ENCODE measurements at regions not wholly inside any gene's neighbourhood (a gene's known extent, or its start where the extent isn't known, plus 50 kb on each side); places are given as distances from the start of the nearest gene placed in this dataset.

GRCh38 chr11:80843266-80843974 is 1402.6 kb upstream of the TENM4 start:
- Histone ChIP-seq H3K27ac (ENCODE audit: low read length) (no peak overlapping the region), H3F3A (ENCODE audit: low read length, unreplicated experiment) (no peaks in the 10 kb centered on the region), H3K9me2 (replicated peaks; ENCODE audit: low read length) (no peaks in the 10 kb centered on the region), H3K27me3 (ENCODE audit: low read length) (no peaks in the 10 kb centered on the region), H2AFZ (ENCODE audit: low read length) (no peak overlapping the region), H3K9me3 (ENCODE audit: low read length) (0 out of 2 replicates have a peak, but pooled peaks cover 5% of the 10 kb centered on the region), H3K36me3 (ENCODE audit: low read depth, low read length) (no peaks in the 10 kb centered on the region), H4K20me1 (ENCODE audit: low read length) (no peaks in the 10 kb centered on the region), H3K79me2 (ENCODE audit: low read length) (no peaks in the 10 kb centered on the region), H3K4me1 (ENCODE audit: insufficient read depth, low read length) (no peaks in the 10 kb centered on the region), H3K4me2 (ENCODE audit: low read length) (no peak overlapping the region), H3K9ac (ENCODE audit: low read length) (no peak overlapping the region), H3K4me3 (ENCODE audit: low read length) (no peak overlapping the region)
- no TSS peak for BruUV-seq (replicated peaks)
- DNase-seq, result no peak
- ATAC-seq, result no peak
- intact Hi-C loops (cut with micrococcal nuclease), result no loop called here
- TF ChIP-seq CTCF (conservative IDR thresholded peaks at IDR 0.05; ENCODE audit: low read depth, low read length) (no peak), EZH2 (IDR thresholded peaks at IDR 0.05; ENCODE audit: low read length, unreplicated experiment) (no peak), EZH2phosphoT487 (IDR thresholded peaks at IDR 0.05; ENCODE audit: borderline replicate concordance, low read length) (no peak)
- POLR2A ChIA-PET (ENCODE audit: unreplicated experiment), result no interaction called here
- CTCF ChIA-PET, result no interaction called here

GRCh38 chr11:80842246-80842645 is 1401.4 kb upstream of the TENM4 start:
- no peaks in the 10 kb centered on the region for H3K9me2 ChIP-seq (replicated peaks; ENCODE audit: low read length)
- no peak overlapping the region for H3K9ac ChIP-seq (ENCODE audit: low read length)
- ChIA-PET POLR2A (ENCODE audit: unreplicated experiment) (no interaction called here), CTCF (no interaction called here)
- ATAC-seq (no peak), DNase-seq (no peak)
- H3F3A ChIP-seq (ENCODE audit: low read length, unreplicated experiment), result no peaks in the 10 kb centered on the region
- H3K9me3 ChIP-seq (ENCODE audit: low read length), result 0 out of 2 replicates have a peak, but pooled peaks cover 5% of the 10 kb centered on the region
- no peak overlapping the region for H3K27ac ChIP-seq (ENCODE audit: low read length)
- no peak for TF ChIP-seq EZH2phosphoT487 (IDR thresholded peaks at IDR 0.05; ENCODE audit: borderline replicate concordance, low read length)
- no peak for TF ChIP-seq EZH2 (IDR thresholded peaks at IDR 0.05; ENCODE audit: low read length, unreplicated experiment)
- TF ChIP-seq CTCF (conservative IDR thresholded peaks at IDR 0.05; ENCODE audit: low read depth, low read length), result no peak
- no peak overlapping the region for H2AFZ ChIP-seq (ENCODE audit: low read length)
- no peaks in the 10 kb centered on the region for H3K36me3 ChIP-seq (ENCODE audit: low read depth, low read length)
- intact Hi-C loops (cut with micrococcal nuclease), result no loop called here
- H3K79me2 ChIP-seq (ENCODE audit: low read length), result no peaks in the 10 kb centered on the region
- no peaks in the 10 kb centered on the region for H3K4me1 ChIP-seq (ENCODE audit: insufficient read depth, low read length)
- no peak overlapping the region for H3K4me3 ChIP-seq (ENCODE audit: low read length)
- H3K27me3 ChIP-seq (ENCODE audit: low read length), result no peaks in the 10 kb centered on the region
- H4K20me1 ChIP-seq (ENCODE audit: low read length), result no peaks in the 10 kb centered on the region
- BruUV-seq (replicated peaks), result no TSS peak
- H3K4me2 ChIP-seq (ENCODE audit: low read length), result no peak overlapping the region

GRCh38 chr11:80841675-80842074 is 1400.8 kb upstream of the TENM4 start:
- POLR2A ChIA-PET (ENCODE audit: unreplicated experiment), result no interaction called here
- Histone ChIP-seq H3K4me3 (ENCODE audit: low read length) (no peak overlapping the region), H3K27me3 (ENCODE audit: low read length) (no peaks in the 10 kb centered on the region), H3K79me2 (ENCODE audit: low read length) (no peaks in the 10 kb centered on the region), H3K9ac (ENCODE audit: low read length) (no peak overlapping the region), H3K36me3 (ENCODE audit: low read depth, low read length) (no peaks in the 10 kb centered on the region), H4K20me1 (ENCODE audit: low read length) (no peaks in the 10 kb centered on the region), H3F3A (ENCODE audit: low read length, unreplicated experiment) (no peaks in the 10 kb centered on the region), H3K9me2 (replicated peaks; ENCODE audit: low read length) (no peaks in the 10 kb centered on the region), H3K4me1 (ENCODE audit: insufficient read depth, low read length) (no peaks in the 10 kb centered on the region), H3K27ac (ENCODE audit: low read length) (no peak overlapping the region), H3K9me3 (ENCODE audit: low read length) (0 out of 2 replicates have a peak, but pooled peaks cover 5% of the 10 kb centered on the region), H3K4me2 (ENCODE audit: low read length) (no peak overlapping the region), H2AFZ (ENCODE audit: low read length) (no peak overlapping the region)
- CTCF ChIA-PET, result no interaction called here
- intact Hi-C loops (cut with micrococcal nuclease), result no loop called here
- ATAC-seq (no peak), DNase-seq (peak; percentile 7)
- BruUV-seq (replicated peaks), result no TSS peak
- no peak for TF ChIP-seq EZH2 (IDR thresholded peaks at IDR 0.05; ENCODE audit: low read length, unreplicated experiment)

Measured in PC-3 (cell line).